RWPE2 (cell line): ENCODE measurements at regions not wholly inside any gene's neighbourhood (a gene's known extent, or its start where the extent isn't known, plus 50 kb on each side); places are given as distances from the start of the nearest gene placed in this dataset.

Experiments used
- ATAC-seq: fragments of 200-7000 bp; cut with Tn5 transposase; 3 replicates; pipeline ENCODE4 v1.9.1; 2021; ENCODE audit warnings: low read depth
- DNase-seq: peaks from one replicate; pipeline ENCODE4 v3.0.0-alpha.2; 2020; ENCODE audit warnings: low spot score
- H3K27ac ChIP-seq: fragments of 450-650 bp; 2 replicates; pipeline ENCODE4 v1.5.1; 2017; ENCODE audit warnings: mild to moderate bottlenecking; ENCODE audit not compliant: poor library complexity, severe bottlenecking
- H3K27me3 ChIP-seq: fragments of 250-450 bp; sonication (Bioruptor Pico); 2 replicates; pipeline ENCODE4 v1.5.1; 2021; ENCODE audit warnings: mild to moderate bottlenecking, moderate library complexity; ENCODE audit not compliant: insufficient read depth, poor library complexity, severe bottlenecking
- H3K36me3 ChIP-seq: fragments of 250-450 bp; sonication (Bioruptor Pico); 2 replicates; pipeline ENCODE4 v1.5.1; 2020; ENCODE audit warnings: low read depth, mild to moderate bottlenecking, moderate library complexity
- H3K4me1 ChIP-seq: fragments of 250-450 bp; sonication (Bioruptor Pico); 2 replicates; pipeline ENCODE4 v1.5.1; 2021; ENCODE audit warnings: mild to moderate bottlenecking, moderate library complexity; ENCODE audit not compliant: insufficient read depth, poor library complexity, severe bottlenecking
- H3K4me3 ChIP-seq: fragments of 250-450 bp; sonication (Bioruptor Pico); 2 replicates; pipeline ENCODE4 v1.5.1; 2021; ENCODE audit warnings: mild to moderate bottlenecking, moderate library complexity; ENCODE audit not compliant: severe bottlenecking
- H3K9me3 ChIP-seq: fragments of 250-450 bp; sonication (Bioruptor Pico); 2 replicates; pipeline ENCODE4 v1.5.1; 2021; ENCODE audit warnings: mild to moderate bottlenecking, moderate library complexity; ENCODE audit not compliant: severe bottlenecking
- TF ChIP-seq, protein P1 (sequence below): fragments of 450-650 bp; IDR thresholded peaks from one replicate; pipeline ENCODE4 v1.5.1; 2017; ENCODE audit warnings: mild to moderate bottlenecking, moderate library complexity; ENCODE audit not compliant: poor library complexity, severe bottlenecking

DNA sequence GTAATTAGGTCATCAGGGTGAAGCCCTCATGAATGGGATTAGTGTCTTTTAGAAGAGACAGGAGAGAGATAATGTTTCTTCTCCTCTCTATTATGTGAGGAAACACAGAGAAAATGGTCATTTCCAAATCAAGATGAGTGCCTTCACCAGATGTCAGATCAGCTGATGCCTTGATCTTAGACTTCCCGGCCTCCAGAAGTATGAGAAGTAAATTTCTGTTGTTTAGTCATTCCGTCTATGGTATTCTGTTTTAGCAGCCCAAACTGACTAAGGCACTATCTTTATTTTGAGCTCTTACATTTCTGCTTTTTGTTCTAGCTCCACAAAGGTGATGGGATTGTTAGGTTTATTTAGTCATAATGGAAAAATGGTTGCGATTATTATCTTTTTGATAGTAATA lies 273.2 kb upstream of the GADL1 start:
- no peak for ATAC-seq
- no peak for DNase-seq
- no peaks in the 10 kb centered on the region for H3K27me3 ChIP-seq
- peak overlapping the region; percentile 78 for H3K27ac ChIP-seq
- no peak overlapping the region for H3K4me3 ChIP-seq
- H3K36me3 ChIP-seq, result no peaks in the 10 kb centered on the region
- TF ChIP-seq, protein P1, sequence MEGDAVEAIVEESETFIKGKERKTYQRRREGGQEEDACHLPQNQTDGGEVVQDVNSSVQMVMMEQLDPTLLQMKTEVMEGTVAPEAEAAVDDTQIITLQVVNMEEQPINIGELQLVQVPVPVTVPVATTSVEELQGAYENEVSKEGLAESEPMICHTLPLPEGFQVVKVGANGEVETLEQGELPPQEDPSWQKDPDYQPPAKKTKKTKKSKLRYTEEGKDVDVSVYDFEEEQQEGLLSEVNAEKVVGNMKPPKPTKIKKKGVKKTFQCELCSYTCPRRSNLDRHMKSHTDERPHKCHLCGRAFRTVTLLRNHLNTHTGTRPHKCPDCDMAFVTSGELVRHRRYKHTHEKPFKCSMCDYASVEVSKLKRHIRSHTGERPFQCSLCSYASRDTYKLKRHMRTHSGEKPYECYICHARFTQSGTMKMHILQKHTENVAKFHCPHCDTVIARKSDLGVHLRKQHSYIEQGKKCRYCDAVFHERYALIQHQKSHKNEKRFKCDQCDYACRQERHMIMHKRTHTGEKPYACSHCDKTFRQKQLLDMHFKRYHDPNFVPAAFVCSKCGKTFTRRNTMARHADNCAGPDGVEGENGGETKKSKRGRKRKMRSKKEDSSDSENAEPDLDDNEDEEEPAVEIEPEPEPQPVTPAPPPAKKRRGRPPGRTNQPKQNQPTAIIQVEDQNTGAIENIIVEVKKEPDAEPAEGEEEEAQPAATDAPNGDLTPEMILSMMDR, result no peak
- H3K4me1 ChIP-seq, result peaks cover 19% of the 10 kb centered on the region
- H3K9me3 ChIP-seq, result no peaks in the 10 kb centered on the region

DNA sequence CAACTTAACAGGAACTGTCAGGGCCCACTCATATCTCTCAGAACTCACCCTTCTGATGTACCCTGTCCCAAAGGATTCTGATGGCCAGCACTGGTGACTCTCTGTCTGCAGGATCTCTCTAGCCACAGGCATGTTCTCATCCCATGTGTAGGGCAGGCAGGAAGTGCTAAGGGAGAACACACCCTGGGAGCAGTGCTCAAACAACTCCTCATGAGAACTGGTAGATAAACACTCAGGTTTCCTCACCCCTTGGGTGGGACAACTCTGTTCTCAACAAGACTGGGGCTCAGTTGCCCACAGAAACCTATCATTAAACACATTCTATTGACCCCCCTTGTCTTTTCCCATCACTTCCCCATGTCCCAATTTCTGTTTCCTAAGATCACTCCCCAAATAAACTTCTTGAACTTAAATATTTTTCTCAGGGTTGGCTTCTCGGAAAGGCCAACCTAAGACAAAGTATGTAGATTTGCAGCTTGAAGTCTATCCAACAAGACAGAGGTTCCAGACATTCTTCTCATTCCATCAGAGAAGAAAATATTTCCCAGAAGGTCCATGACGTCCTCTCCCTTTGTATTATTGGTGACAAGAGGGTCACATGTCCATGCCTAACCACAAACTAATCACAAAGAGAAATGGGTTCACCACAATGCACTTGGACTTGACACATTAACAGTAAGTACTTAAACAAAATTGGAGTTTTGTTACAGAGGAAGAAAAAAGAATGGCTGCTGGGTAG lies 276.6 kb upstream of the GADL1 start:
- Histone ChIP-seq H3K9me3 (no peaks in the 10 kb centered on the region), H3K27me3 (no peaks in the 10 kb centered on the region), H3K27ac (no peak overlapping the region), H3K4me3 (no peak overlapping the region), H3K36me3 (no peaks in the 10 kb centered on the region), H3K4me1 (peaks cover 10% of the 10 kb centered on the region)
- TF ChIP-seq, protein P1, result no peak
- no peak for ATAC-seq
- no peak for DNase-seq

GRCh38 chr3:31172336-31172735 lies 277.9 kb upstream of the GADL1 start:
- Histone ChIP-seq H3K27ac (no peak overlapping the region), H3K4me3 (no peak overlapping the region), H3K36me3 (no peaks in the 10 kb centered on the region), H3K27me3 (no peaks in the 10 kb centered on the region), H3K4me1 (no peaks in the 10 kb centered on the region), H3K9me3 (no peaks in the 10 kb centered on the region)
- ATAC-seq (no peak), DNase-seq (no peak)
- TF ChIP-seq, protein P1, result no peak

DNA sequence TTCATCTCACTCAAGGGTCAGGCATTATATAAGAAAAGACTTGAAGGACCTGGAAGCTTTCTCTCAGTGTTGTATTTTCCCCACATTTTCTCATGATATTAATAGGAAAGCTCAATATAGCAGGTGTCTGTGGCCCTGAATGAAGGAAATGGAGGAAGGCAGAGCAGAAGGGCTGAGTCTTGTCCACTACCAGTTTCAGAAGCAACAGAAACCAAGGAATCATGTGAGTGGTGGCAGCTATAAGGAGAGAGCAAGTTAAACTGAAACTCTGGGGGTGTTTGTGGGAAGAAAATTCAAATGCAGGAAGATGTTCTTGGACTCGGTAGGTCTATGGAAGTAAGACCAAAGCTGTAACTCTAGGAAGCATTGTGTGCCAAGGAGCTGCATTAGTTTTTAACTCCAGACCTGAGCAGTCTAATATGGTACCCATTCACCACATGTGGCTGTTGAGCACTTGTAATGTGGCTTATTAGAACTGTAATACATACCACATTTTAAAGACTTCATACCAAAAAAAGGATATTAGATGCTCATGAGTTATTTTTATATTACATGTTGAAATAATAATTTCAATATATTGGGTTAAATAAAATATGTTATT lies 278.8 kb upstream of the GADL1 start:
- TF ChIP-seq, protein P1, result no peak
- Histone ChIP-seq H3K9me3 (no peaks in the 10 kb centered on the region), H3K4me3 (no peak overlapping the region), H3K36me3 (no peaks in the 10 kb centered on the region), H3K4me1 (no peaks in the 10 kb centered on the region), H3K27ac (no peak overlapping the region), H3K27me3 (no peaks in the 10 kb centered on the region)
- no peak for ATAC-seq
- no peak for DNase-seq

GRCh38 chr3:31174079-31174478 lies 279.6 kb upstream of the GADL1 start:
- no peak for ATAC-seq
- Histone ChIP-seq H3K27me3 (no peaks in the 10 kb centered on the region), H3K27ac (no peak overlapping the region), H3K4me1 (no peaks in the 10 kb centered on the region), H3K9me3 (no peaks in the 10 kb centered on the region), H3K4me3 (no peak overlapping the region), H3K36me3 (no peaks in the 10 kb centered on the region)
- TF ChIP-seq, protein P1, result no peak
- no peak for DNase-seq
